Vagina (tissue), 2 donors: ENCODE measurements at regions not wholly inside any gene's neighbourhood (a gene's known extent, or its start where the extent isn't known, plus 50 kb on each side); places are given as distances from the start of the nearest gene placed in this dataset.
"Not testable (repeated sequence)": the region's sequence is repeated elsewhere in the genome, so short reads cannot be mapped to it uniquely, and the experiment has no call there.

ENCODE experiments used
- DNase-seq, 2 donors: peaks; one replicate each; pipeline ENCODE4 v3.0.0-alpha.2; 2017; ENCODE audit errors: extremely low spot score in 2 of 2
- H3K27ac ChIP-seq: fragments of 200-600 bp; sonication (generic); one replicate; pipeline ENCODE4 v1.5.1; 2019
- H3K27me3 ChIP-seq: fragments of 200-600 bp; sonication (generic); one replicate; pipeline ENCODE4 v1.5.1; 2019
- H3K36me3 ChIP-seq, 2 donors: fragments of 200-600 bp; sonication (generic); one replicate each; pipeline ENCODE4 v1.5.1; 2017 to 2019
- H3K4me1 ChIP-seq: fragments of 200-600 bp; sonication (generic); one replicate; pipeline ENCODE4 v1.5.1; 2019
- H3K4me3 ChIP-seq, 2 donors: fragments of 200-600 bp; sonication (generic); 1 replicate in 1 of 2; 2 replicates in 1 of 2; pipeline ENCODE4 v1.5.1; 2016 to 2019
- H3K9me3 ChIP-seq: fragments of 200-600 bp; sonication (generic); one replicate; pipeline ENCODE4 v1.5.1; 2019
- POLR2A ChIP-seq, 2 donors: fragments of 450-650 bp; IDR thresholded peaks; one replicate each; pipeline ENCODE4 v1.6.1; 2017; ENCODE audit warnings: antibody characterized with exemption in 2 of 2, mild to moderate bottlenecking in 2 of 2, moderate library complexity in 2 of 2
- POLR2AphosphoS5 ChIP-seq, 2 donors: sonication (generic); formaldehyde crosslinking; IDR thresholded peaks; one replicate each; pipeline ENCODE4 v1.9.0; 2017; ENCODE audit warnings: antibody characterized with exemption in 2 of 2, mild to moderate bottlenecking in 2 of 2, low read depth in 1 of 2; ENCODE audit not compliant: insufficient read depth in 1 of 2
- intact Hi-C: fragments of 100-400 bp; cut with DNase I; formaldehyde crosslinking; loops from one replicate; pipeline ENCODE4 v1.15.1; 2023
- TF ChIP-seq, protein P1 (sequence below), 3 experiments: fragments of 450-650 bp in 2 of 3; fragments of 200-600 bp in 1 of 3; sonication (generic) in 1 of 3; IDR thresholded peaks; one replicate each; pipeline ENCODE4 v1.5.1; 2017 to 2019; ENCODE audit warnings: antibody characterized with exemption in 3 of 3, mild to moderate bottlenecking in 2 of 3, moderate library complexity in 2 of 3

DNA sequence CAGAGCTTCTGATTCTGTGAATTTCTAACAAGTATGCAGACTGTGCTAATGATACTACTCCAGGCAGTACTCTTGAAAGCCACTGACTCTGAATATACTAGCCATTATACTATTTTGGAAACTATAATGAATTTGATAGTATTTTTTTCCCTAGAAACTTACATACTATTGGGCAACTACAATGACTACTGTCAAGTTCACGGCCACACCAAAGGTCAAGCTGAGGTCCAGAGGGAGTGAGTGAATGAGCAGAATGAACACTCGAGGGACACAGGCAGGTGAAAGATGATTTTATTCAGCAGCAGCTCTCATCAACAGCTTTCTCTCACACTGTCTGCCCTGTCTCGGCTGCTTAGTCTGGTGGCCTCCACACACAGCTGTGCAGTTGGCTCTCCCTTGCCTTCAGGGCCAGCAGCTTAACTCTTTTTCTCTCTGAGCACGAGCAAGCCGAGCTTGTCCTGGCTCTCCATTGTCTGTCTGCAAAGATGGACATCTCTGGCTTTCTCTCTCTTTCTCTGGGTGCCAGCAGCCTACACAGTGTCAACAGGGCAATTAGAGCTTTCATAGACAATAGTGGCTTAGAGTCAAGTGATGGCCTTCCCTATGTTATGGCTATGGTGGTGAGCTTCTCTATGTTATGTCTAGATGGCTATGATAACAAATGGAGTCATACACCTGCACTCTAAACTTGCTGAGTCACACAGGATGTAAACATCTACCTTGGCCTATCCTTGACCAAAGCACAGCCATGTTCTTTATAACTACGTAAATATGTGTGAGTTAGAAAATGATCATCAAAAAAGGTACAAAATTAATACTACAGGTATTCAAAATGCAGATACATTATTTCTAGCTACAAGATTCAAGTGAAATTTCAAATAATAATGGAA lies 362.4 kb downstream of the CGGBP1 start:
- Histone ChIP-seq H3K4me1 (no peaks in the 10 kb centered on the region), H3K9me3 (no peaks in the 10 kb centered on the region), H3K4me3 (no peak overlapping the region), H3K27ac (no peak overlapping the region), H3K27me3 (no peaks in the 10 kb centered on the region), H3K36me3 (no peaks in the 10 kb centered on the region)
- no peak for DNase-seq
- intact Hi-C loops = no loop called here
- TF ChIP-seq, protein P1, sequence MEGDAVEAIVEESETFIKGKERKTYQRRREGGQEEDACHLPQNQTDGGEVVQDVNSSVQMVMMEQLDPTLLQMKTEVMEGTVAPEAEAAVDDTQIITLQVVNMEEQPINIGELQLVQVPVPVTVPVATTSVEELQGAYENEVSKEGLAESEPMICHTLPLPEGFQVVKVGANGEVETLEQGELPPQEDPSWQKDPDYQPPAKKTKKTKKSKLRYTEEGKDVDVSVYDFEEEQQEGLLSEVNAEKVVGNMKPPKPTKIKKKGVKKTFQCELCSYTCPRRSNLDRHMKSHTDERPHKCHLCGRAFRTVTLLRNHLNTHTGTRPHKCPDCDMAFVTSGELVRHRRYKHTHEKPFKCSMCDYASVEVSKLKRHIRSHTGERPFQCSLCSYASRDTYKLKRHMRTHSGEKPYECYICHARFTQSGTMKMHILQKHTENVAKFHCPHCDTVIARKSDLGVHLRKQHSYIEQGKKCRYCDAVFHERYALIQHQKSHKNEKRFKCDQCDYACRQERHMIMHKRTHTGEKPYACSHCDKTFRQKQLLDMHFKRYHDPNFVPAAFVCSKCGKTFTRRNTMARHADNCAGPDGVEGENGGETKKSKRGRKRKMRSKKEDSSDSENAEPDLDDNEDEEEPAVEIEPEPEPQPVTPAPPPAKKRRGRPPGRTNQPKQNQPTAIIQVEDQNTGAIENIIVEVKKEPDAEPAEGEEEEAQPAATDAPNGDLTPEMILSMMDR (IDR thresholded peaks at IDR 0.05) = no peak
- TF ChIP-seq POLR2AphosphoS5 (IDR thresholded peaks at IDR 0.05; ENCODE audit: insufficient read depth in 1 of 2, low read depth in 1 of 2) (no peak), POLR2A (IDR thresholded peaks at IDR 0.05) (no peak)

GRCh38 chr3:87694678-87695077 lies 364.1 kb downstream of the CGGBP1 start:
- no peak overlapping the region for H3K4me3 ChIP-seq
- intact Hi-C loops = no loop called here
- no peaks in the 10 kb centered on the region for H3K27me3 ChIP-seq
- no peaks in the 10 kb centered on the region for H3K9me3 ChIP-seq
- DNase-seq = no peak
- TF ChIP-seq, protein P1 (IDR thresholded peaks at IDR 0.05) = no peak
- no peak for TF ChIP-seq POLR2A (IDR thresholded peaks at IDR 0.05)
- TF ChIP-seq POLR2AphosphoS5 (IDR thresholded peaks at IDR 0.05; ENCODE audit: insufficient read depth in 1 of 2, low read depth in 1 of 2) = no peak
- no peaks in the 10 kb centered on the region for H3K4me1 ChIP-seq
- no peaks in the 10 kb centered on the region for H3K36me3 ChIP-seq
- no peak overlapping the region for H3K27ac ChIP-seq

GRCh38 chr3:87691109-87691508 lies 367.7 kb downstream of the CGGBP1 start:
- intact Hi-C loops = no loop called here
- TF ChIP-seq, protein P1 (IDR thresholded peaks at IDR 0.05) = no peak
- no peak for TF ChIP-seq POLR2A (IDR thresholded peaks at IDR 0.05)
- TF ChIP-seq POLR2AphosphoS5 (IDR thresholded peaks at IDR 0.05; ENCODE audit: insufficient read depth in 1 of 2, low read depth in 1 of 2) = no peak

DNA sequence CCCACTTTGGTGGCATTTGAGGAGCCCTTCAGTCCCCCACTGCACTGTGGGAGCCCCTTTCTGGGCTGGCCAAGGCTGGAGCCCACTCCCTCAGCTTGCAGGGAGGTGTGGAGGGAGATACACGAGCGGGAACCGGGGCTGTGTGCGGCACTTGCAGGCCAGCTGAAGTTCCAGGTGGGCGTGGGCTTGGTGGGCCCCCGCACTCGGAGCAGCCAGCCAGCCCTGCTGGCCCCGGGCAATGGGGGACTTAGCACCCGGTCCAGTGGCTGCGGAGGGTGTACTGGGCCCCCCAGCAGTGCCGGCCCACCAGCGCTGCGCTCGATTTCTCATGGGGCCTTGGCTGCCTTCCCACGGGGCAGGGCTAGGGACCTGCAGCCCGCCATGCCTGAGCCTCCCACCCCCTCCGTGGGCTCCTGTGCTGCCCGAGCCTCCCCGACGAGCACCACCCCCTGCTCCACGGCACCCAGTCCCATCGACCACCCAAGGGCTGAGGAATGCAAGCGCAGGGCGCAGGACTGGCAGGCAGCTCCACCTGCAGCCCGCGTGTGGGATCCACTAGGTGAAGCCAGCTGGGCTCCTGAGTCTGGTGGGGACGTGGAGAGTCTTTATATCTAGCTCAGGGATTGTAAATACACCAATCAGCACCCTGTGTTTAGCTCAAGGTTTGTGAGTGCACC lies 379.7 kb downstream of the CGGBP1 start:
- intact Hi-C loops, H3K27ac ChIP-seq, H3K9me3 ChIP-seq, H3K36me3 ChIP-seq, DNase-seq, H3K4me1 ChIP-seq, H3K27me3 ChIP-seq, H3K4me3 ChIP-seq: not testable (repeated sequence)

More at GRCh38 chr3:87691109-87691508, 367.7 kb downstream of the CGGBP1 start:
- no peak overlapping the region for H3K27ac ChIP-seq
- no peaks in the 10 kb centered on the region for H3K27me3 ChIP-seq
- H3K4me1 ChIP-seq = no peaks in the 10 kb centered on the region
- H3K36me3 ChIP-seq = no peaks in the 10 kb centered on the region
- DNase-seq = no peak
- H3K9me3 ChIP-seq = no peaks in the 10 kb centered on the region
- no peak overlapping the region for H3K4me3 ChIP-seq

- DNase-seq = no peak
- Histone ChIP-seq H3K27ac (no peak overlapping the region), H3K27me3 (no peaks in the 10 kb centered on the region), H3K4me1 (no peaks in the 10 kb centered on the region), H3K36me3 (no peaks in the 10 kb centered on the region), H3K9me3 (no peaks in the 10 kb centered on the region), H3K4me3 (no peak overlapping the region)
- intact Hi-C loops = no loop called here
- TF ChIP-seq POLR2AphosphoS5 (IDR thresholded peaks at IDR 0.05; ENCODE audit: insufficient read depth in 1 of 2, low read depth in 1 of 2) = no peak
- TF ChIP-seq, protein P1 (IDR thresholded peaks at IDR 0.05) = no peak
Observed at GRCh38 chr3:87674397-87675161, 384.2 kb downstream of the CGGBP1 start.
